K562 (cell line): ENCODE measurements at regions not wholly inside any gene's neighbourhood (a gene's known extent, or its start where the extent isn't known, plus 50 kb on each side); places are given as distances from the start of the nearest gene placed in this dataset.

Experiments
- HNRNPL ChIP-seq: fragments of 200-400 bp; formaldehyde crosslinking; IDR thresholded peaks from 2 replicates; pipeline ENCODE4 v1.6.1; 2017; ENCODE audit warnings: low read depth, mild to moderate bottlenecking, low read length
- NRF1 ChIP-seq, 2 experiments: fragments of 450-650 bp; IDR thresholded peaks in 1 of 2; conservative IDR thresholded peaks in 1 of 2; 2 replicates each; pipeline ENCODE4 v1.6.1; 2014; ENCODE audit warnings: mild to moderate bottlenecking in 2 of 2
- SMARCC2 ChIP-seq: fragments of 450-650 bp; IDR thresholded peaks from 2 replicates; pipeline ENCODE4 v1.6.1; 2017; ENCODE audit warnings: antibody characterized with exemption, moderate library complexity, mild to moderate bottlenecking, low read depth
- SOX6 ChIP-seq: fragments of 450-650 bp; IDR thresholded peaks from 2 replicates; pipeline ENCODE4 v1.6.1; 2014; ENCODE audit warnings: mild to moderate bottlenecking
- SRSF1 ChIP-seq: fragments of 200-400 bp; formaldehyde crosslinking; IDR thresholded peaks from 2 replicates; pipeline ENCODE4 v1.6.1; 2017; ENCODE audit warnings: mild to moderate bottlenecking, low read depth, low read length, moderate library complexity
- ZFP91 ChIP-seq: sonication (generic); formaldehyde crosslinking; IDR thresholded peaks from 2 replicates; pipeline ENCODE4 v1.8.0; 2022; ENCODE audit warnings: mild to moderate bottlenecking, missing genetic modification reagents

GRCh38 chr16:51697454-51697853, 546.4 kb upstream of the SALL1 start:
- TF ChIP-seq SMARCC2 (no peak), SOX6 (no peak), SRSF1 (no peak), ZFP91 (no peak), NRF1 (conservative IDR thresholded peaks at IDR 0.05 in 1 of 2, IDR thresholded peaks at IDR 0.05 in 1 of 2) (no peak), HNRNPL (no peak)
